Esophagus squamous epithelium (tissue), 5 donors: ENCODE measurements at regions not wholly inside any gene's neighbourhood (a gene's known extent, or its start where the extent isn't known, plus 50 kb on each side); places are given as distances from the start of the nearest gene placed in this dataset.

ENCODE experiments used
- DNase-seq: peaks from one replicate; lab custom pipeline; 2025; lab: John Stamatoyannopoulos, UW
- H3K27ac ChIP-seq, 4 donors: fragments of 200-600 bp; sonication (generic); one replicate each; pipeline ENCODE4 v1.5.1; 2016 to 2019; ENCODE audit warnings: mild to moderate bottlenecking in 1 of 4
- H3K27me3 ChIP-seq, 4 donors: fragments of 200-600 bp; sonication (generic); 1 replicate in 3 of 4; 2 replicates in 1 of 4; pipeline versions ENCODE4 v1.5.1 to v1.6.0; 2017 to 2021; ENCODE audit warnings: antibody characterized with exemption in 1 of 4
- H3K36me3 ChIP-seq, 3 donors: fragments of 200-600 bp; sonication (generic); one replicate each; pipeline ENCODE4 v1.5.1; 2016 to 2019
- H3K4me1 ChIP-seq, 3 donors: fragments of 200-600 bp; sonication (generic); one replicate each; pipeline ENCODE4 v1.5.1; 2017 to 2019
- H3K4me3 ChIP-seq, 4 donors: fragments of 200-600 bp; sonication (generic); 1 replicate in 3 of 4; 2 replicates in 1 of 4; pipeline ENCODE4 v1.5.1; 2016 to 2019; ENCODE audit warnings: mild to moderate bottlenecking in 2 of 4, moderate library complexity in 1 of 4
- H3K9me3 ChIP-seq, 3 donors: fragments of 200-600 bp; sonication (generic); one replicate each; pipeline ENCODE4 v1.5.1; 2016 to 2019
- POLR2A ChIP-seq, 4 donors: fragments of 450-650 bp; IDR thresholded peaks; one replicate each; pipeline ENCODE4 v1.6.1; 2017; ENCODE audit warnings: antibody characterized with exemption in 4 of 4, mild to moderate bottlenecking in 4 of 4, moderate library complexity in 3 of 4
- WGBS, 2 donors: methylation state at CpG; one replicate each; pipeline ENCODE4 v1.1.5; 2018; 5-methylcytosine and 5-hydroxymethylcytosine counted together
- intact Hi-C: fragments of 100-400 bp; cut with DNase I; formaldehyde crosslinking; loops from one replicate; pipeline ENCODE4 v1.15.0; 2022
- TF ChIP-seq, protein P1 (sequence below), 6 experiments: fragments of 450-650 bp in 4 of 6; fragments of 200-600 bp in 2 of 6; sonication (generic) in 2 of 6; IDR thresholded peaks; one replicate each; pipeline ENCODE4 v1.5.1; 2016 to 2019; ENCODE audit warnings: antibody characterized with exemption in 6 of 6, mild to moderate bottlenecking in 4 of 6, moderate library complexity in 4 of 6
- donor health status: DM: yes; HTN: yes; CAD: no.

DNA sequence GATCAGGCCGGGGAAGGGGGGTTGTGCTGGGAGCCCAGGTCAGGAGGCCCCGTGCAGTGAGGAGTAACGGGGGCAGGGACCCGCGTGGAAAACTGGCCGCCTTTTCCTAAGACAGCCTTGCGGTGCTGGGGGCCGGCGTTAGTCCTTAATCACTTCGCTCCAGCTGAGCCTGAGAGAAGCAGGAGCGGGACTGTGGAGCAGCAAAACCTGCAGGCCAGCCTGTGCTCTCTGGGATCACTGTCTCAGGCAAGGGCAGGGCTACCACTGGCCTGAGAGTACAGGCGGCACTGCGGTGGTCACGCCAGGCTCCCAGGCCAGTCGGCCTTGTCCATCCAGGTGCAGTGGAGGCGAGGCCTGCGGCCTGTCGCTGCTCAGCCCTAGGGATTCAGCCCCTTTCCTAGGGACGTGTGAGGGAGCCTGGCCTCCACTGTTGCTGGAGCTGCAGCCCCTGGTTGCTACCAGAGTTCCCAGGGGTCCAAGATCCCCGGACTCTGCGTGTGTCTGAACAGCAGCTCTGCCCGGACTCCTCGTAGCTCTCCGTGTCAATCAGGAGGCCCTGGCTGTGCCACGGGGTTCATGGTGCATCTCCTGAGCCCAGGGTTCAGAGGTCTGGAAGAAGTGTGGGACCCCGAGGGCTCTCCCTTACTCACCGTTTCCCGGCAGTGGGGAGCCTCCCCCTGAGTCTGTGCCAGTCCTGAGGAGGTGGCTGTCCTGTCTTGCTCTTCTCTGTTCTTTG is 2141.7 kb upstream of the TENM3 start:
- intact Hi-C loops = no loop called here
- H3K4me3 ChIP-seq = no peak overlapping the region
- no peaks in the 10 kb centered on the region for H3K9me3 ChIP-seq
- WGBS, 2 donors = 71 to 100% methylated on average over 2 to 3 of the region's 28 CpGs
- no peaks in the 10 kb centered on the region for H3K4me1 ChIP-seq
- TF ChIP-seq POLR2A (IDR thresholded peaks at IDR 0.05) = no peak
- TF ChIP-seq, protein P1, sequence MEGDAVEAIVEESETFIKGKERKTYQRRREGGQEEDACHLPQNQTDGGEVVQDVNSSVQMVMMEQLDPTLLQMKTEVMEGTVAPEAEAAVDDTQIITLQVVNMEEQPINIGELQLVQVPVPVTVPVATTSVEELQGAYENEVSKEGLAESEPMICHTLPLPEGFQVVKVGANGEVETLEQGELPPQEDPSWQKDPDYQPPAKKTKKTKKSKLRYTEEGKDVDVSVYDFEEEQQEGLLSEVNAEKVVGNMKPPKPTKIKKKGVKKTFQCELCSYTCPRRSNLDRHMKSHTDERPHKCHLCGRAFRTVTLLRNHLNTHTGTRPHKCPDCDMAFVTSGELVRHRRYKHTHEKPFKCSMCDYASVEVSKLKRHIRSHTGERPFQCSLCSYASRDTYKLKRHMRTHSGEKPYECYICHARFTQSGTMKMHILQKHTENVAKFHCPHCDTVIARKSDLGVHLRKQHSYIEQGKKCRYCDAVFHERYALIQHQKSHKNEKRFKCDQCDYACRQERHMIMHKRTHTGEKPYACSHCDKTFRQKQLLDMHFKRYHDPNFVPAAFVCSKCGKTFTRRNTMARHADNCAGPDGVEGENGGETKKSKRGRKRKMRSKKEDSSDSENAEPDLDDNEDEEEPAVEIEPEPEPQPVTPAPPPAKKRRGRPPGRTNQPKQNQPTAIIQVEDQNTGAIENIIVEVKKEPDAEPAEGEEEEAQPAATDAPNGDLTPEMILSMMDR (IDR thresholded peaks at IDR 0.05) = no peak
- H3K27me3 ChIP-seq = no peaks in the 10 kb centered on the region
- H3K36me3 ChIP-seq = no peaks in the 10 kb centered on the region
- DNase-seq = no peak
- no peak overlapping the region for H3K27ac ChIP-seq

DNA sequence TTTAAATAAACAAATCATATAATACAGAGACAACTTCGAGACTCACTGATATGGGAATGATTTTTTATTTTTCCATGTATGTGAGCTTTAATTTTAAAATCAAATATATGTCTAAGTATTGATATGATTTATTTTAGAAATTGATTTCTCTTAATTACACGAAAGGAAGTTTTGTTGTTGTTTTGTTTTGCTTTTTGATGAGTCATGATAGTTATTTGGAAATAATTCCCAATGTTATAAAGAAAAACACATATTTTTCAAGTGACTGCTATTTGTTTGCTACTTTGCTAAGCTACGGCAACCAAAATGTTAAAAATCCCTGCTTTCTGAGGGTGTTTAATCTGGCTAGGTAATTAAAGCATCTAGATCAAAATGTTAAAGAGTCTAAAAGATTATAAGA is 2139.4 kb upstream of the TENM3 start:
- TF ChIP-seq POLR2A (IDR thresholded peaks at IDR 0.05) = no peak
- TF ChIP-seq, protein P1 (IDR thresholded peaks at IDR 0.05) = no peak
- H3K9me3 ChIP-seq = no peaks in the 10 kb centered on the region
- 69 to 77% methylated on average over 3 of the region's 3 CpGs for WGBS, 2 donors
- no peak overlapping the region for H3K4me3 ChIP-seq
- intact Hi-C loops = no loop called here
- no peak overlapping the region for H3K27ac ChIP-seq
- no peak for DNase-seq
- H3K36me3 ChIP-seq = no peaks in the 10 kb centered on the region
- H3K4me1 ChIP-seq = no peaks in the 10 kb centered on the region
- no peaks in the 10 kb centered on the region for H3K27me3 ChIP-seq

GRCh38 chr4:180105362-180105761 is 2137.8 kb upstream of the TENM3 start:
- Histone ChIP-seq H3K36me3 (no peaks in the 10 kb centered on the region), H3K27me3 (no peaks in the 10 kb centered on the region), H3K4me3 (no peak overlapping the region), H3K4me1 (no peaks in the 10 kb centered on the region), H3K9me3 (no peaks in the 10 kb centered on the region), H3K27ac (no peak overlapping the region)
- no peak for DNase-seq
- intact Hi-C loops = no loop called here
- 77 to 82% methylated on average over 3 of the region's 3 CpGs for WGBS, 2 donors
- no peak for TF ChIP-seq POLR2A (IDR thresholded peaks at IDR 0.05)
- TF ChIP-seq, protein P1 (IDR thresholded peaks at IDR 0.05) = no peak

DNA sequence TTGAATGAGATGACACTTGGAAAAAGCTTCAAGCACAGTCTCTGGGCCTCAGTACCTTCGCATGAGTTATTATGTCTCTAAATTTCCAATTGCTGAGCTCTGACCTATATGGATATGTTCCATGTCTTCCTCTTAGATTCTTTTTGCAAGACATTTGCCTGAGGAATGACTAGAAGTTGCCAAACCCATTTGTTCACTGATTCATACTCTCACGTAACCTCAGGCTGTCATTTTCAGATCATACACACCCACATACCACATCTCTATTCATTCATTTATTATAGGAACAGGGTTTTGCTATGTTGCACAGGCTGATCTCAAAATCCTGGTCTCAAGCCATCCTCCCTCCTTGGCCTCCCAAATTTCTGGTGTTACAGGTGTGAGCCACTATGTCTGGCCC is 2137.1 kb upstream of the TENM3 start:
- Histone ChIP-seq H3K27ac (no peak overlapping the region), H3K36me3 (no peaks in the 10 kb centered on the region), H3K4me3 (no peak overlapping the region), H3K9me3 (no peaks in the 10 kb centered on the region), H3K27me3 (no peaks in the 10 kb centered on the region), H3K4me1 (no peaks in the 10 kb centered on the region)
- 52 to 60% methylated on average over 2 of the region's 2 CpGs for WGBS, 2 donors
- DNase-seq = no peak
- TF ChIP-seq, protein P1 (IDR thresholded peaks at IDR 0.05) = no peak
- TF ChIP-seq POLR2A (IDR thresholded peaks at IDR 0.05) = no peak
- intact Hi-C loops = no loop called here

DNA sequence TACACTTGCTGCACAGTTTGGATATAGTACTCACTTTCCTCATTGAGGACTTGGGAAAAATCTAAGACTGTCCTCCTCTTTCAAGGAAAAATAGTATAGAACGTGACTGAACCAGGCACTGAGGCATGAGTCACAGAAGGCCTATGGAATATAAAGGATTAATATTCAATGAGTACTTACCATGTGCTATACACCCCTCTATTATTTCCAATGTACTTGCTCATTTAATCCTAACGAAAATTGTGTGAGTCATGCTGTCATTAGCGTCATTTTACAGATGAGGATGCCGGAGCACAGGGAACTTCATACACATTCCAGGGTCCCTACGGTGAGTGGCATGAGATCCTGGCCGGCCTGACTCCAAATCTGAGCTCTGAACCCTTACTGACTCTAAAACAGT is 2136.2 kb upstream of the TENM3 start:
- Histone ChIP-seq H3K9me3 (no peaks in the 10 kb centered on the region), H3K27me3 (no peaks in the 10 kb centered on the region), H3K36me3 (no peaks in the 10 kb centered on the region), H3K27ac (no peak overlapping the region), H3K4me1 (no peaks in the 10 kb centered on the region), H3K4me3 (no peak overlapping the region)
- TF ChIP-seq, protein P1 (IDR thresholded peaks at IDR 0.05) = no peak
- TF ChIP-seq POLR2A (IDR thresholded peaks at IDR 0.05) = no peak
- 33 to 49% methylated on average over 6 of the region's 6 CpGs for WGBS, 2 donors
- intact Hi-C loops = no loop called here
- no peak for DNase-seq
